GM18907 (cell line): ENCODE measurements at regions not wholly inside any gene's neighbourhood (a gene's known extent, or its start where the extent isn't known, plus 50 kb on each side); places are given as distances from the start of the nearest gene placed in this dataset.
A peak's percentile ranks its signal among the peaks of the same experiment; 100 is the strongest.

Experiments
- ATAC-seq: cut with Tn5 transposase; IDR thresholded peaks from one replicate; pipeline ENCODE4 v1.9.1; 2021; ENCODE audit warnings: mild to moderate bottlenecking, moderate library complexity; ENCODE audit not compliant: unreplicated experiment

DNA sequence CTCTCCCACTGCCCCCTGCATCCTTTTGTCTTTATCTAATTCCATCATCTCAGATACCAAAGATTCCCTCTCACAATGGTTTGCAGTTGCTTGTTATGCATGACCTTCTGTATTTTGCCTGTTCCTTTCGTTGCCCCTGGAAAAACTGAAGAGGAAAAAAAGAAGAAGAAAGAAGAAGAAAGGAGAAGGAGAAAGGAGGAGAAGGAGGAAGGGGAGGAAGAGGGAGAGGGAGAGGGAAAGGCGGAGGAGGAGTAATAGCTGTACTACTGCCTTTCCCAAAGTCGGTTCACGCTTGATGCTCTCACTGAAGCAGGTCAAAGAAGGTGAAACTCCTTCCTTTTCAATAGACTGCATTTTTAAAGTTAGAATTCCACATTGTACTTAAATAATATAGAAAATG, 513.8 kb downstream of the PTPRC start:
- ATAC-seq: no peak

GRCh38 chr1:199155166-199156019, 516.6 kb downstream of the PTPRC start:
- no peak for ATAC-seq

DNA sequence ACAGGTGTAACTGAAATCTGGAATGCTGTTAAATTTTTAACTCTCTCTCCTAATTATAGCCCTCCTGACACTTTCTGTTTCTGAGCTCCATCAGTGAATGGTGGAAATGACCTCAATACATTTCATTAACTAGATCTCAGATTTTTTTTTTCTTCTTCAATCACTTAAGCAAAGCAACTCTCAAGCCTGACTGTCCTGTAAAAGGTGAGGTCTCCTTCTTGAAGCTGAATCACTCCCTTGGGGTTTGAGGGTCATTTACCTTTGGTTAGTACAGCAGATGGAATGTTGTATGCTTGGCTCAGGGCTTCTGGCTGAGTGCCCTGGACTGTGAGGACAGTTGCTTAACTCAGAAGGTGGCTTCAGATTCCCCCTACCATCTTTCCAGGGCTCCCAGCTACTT, 518.7 kb downstream of the PTPRC start:
- ATAC-seq: peak; percentile 64

DNA sequence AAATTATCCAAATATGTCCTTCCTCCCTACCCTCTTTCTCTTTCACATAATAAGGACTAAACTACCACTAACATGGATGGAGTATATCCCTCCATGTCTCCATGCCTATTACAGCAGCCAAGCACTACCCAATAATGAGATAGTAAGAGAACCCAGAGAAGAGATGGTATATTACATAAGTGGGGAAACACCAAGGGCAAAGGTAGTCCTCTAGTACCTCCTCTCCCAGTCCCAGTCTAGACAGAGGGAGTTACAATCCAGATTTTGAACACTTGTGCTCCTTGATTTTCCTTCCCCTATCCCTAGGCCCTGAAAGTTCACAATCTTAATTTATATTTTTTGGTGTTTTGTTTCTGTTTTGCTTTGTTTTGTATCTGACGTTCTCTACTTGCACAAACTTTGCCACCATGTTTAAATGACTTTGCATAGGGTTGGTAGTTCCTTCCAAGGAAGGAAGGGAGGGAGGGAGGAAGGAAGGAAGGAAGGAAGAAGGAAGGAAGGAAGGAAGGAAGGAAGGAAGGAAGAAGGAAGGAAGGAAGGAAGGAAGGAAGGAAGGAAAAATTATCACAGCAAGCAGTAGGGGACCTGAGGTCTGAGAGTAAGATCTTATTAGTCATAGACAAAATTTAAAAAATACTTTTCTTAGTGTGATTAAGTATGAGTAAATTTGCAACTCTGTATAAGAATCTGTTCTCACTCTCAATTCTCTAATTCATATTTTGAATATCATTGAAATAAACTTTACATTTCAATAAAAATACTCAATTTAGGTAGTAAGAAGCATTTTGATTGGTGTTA, 521.9 kb downstream of the PTPRC start:
- ATAC-seq: no peak

DNA sequence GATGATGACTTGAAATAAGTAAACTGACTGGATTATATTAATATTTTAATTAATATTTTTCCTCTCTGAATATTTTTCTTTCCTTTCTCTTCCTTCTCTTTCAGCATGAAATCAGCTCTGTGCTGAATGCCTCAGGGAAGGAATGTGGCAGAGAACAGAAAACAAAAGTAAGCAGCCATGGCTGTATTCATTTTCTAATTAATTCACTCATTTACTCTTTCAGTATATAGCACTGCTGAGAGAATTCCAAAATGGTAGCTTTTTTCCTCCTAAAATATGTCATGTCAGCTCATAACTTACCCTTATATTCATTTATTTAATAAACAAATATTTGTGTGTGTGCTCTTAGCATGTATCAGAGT, 522.5 kb downstream of the PTPRC start:
- ATAC-seq: no peak

DNA sequence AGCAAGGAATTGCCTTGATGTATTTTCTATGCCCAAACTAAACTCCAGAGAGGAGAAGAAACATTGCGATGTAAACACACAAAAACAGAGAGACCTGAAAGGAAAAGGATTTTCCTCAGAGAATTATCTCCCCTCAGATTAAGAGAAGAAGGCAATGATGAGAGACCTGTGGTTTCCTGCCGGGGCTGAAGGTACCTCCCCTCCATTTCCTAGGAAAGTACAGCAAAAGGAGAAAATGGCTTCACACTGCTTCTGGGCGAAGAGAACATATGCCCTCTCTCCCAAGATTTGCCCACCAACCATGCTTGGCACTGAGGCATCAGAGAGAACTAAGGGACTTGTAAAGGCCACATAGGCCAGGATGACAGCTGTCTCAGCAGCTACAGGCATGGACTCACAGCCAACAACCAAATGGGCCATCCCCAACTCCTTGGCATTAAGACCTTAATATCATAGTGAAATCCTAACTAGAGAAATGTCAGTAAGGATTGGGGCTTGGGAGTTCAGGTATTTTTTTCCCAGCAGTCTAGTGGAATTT, 523.0 kb downstream of the PTPRC start:
- no peak for ATAC-seq

DNA sequence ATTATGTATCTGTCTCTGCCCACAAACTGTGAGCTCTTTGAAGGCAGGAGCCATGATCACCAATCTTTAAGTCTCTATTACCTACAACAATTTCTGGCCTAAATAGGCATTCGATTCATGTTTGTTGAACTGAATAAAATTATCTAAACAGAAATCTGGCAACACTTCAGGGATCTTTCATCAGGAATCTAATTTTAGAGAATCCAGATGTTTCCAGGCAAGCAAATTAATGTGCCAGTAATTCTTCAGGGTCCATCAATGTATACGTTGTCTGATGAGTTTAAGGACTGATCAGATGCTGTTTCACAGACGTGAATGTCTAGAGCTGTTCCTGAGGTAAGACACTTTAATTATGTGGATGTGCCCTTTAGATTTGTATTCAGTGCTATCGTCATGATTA, 524.4 kb downstream of the PTPRC start:
- peak; percentile 9 for ATAC-seq

DNA sequence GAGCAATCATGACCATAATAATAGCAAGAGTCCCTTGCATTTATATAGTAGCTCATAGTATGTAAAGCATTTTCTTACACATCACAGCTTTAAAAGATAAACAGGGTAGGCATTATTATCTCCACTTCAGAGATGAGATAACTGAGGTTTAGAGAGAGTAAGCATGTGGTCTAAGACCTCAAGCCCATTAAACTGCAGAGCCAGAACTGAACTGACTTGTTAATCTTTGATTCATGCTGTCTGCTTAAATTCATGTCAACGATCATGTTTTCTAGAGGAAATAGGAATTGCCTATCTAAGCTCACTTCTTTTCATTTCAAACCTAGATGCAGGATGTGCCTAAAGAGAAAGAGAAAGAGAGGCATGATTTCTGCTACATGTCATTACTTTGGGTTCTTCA, 524.8 kb downstream of the PTPRC start:
- peak; percentile 60 for ATAC-seq

- no peak for ATAC-seq
Observed at GRCh38 chr1:199167460-199167859, 528.6 kb downstream of the PTPRC start.

DNA sequence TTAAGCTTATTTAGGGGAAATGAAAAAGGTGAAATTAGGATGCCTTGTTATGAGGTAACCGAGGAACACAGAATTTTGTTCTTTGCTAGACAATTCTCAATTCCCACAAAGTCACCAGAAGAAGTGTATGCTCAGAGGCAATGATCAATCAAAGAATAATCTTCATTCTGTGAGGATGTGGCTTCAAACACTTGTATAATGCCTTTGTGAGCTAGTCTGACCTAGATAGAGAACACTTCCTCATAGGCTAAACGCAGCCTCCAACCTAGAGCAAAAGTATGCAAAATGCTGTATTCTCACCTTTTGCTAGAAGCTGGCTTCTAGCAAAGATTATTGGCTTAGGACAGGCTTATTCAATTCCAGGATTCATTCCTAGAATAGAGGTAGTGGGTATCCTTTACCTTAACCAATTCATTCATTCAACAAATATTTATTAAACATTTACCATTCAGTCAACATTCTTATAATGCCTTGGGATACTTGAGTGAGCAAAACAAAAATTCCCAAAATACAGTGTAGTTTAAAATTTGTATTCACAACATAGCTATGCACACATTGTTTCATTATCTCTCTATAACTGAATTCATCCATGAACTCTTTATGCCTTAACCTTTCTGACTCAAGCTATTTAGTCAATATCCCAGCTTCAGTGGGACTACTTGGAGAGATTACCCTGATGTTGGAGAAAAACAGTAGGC, 530.2 kb downstream of the PTPRC start:
- no peak for ATAC-seq

DNA sequence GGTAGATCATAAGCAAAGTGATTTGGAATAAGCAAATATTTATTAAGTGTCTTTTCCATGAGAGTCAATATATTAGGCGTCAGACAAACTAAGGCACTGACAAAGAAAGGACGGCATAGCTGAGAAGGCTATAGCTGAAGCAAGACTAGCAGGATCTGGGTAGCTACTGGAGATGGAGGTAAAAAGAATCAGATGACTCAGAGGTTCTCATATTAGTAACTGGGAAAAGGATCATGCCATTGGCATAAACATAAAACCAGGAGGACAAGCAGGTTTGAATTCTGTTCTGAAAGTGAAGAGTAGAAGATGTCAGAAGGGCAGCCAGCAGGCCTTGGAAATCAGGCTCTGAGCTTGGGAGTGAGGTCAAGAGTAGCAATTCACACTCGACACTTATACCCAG, 531.9 kb downstream of the PTPRC start:
- ATAC-seq: no peak

GRCh38 chr1:199172171-199173124, 533.6 kb downstream of the PTPRC start:
- ATAC-seq: peak; percentile 20

DNA sequence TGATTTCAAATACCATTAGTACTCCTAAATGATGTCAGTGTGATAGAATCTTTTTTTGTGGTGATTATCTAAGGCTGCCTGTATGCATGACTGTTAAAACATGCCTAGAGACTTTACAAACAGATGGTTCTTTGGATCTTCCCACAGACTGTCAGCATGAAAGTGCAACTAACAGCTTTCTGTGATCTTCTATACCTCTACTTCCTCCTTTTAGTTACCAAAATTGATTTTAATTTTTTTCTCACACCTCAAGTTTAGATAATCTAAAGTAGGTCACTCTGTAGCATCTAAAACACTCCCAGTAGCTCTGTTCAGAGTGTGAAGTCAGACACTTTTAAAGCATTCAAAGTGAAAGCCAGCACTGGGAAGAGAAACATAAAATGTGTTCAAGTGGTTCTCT, 534.5 kb downstream of the PTPRC start:
- ATAC-seq: peak; percentile 96

GRCh38 chr1:199174336-199174735, 535.5 kb downstream of the PTPRC start:
- no peak for ATAC-seq

DNA sequence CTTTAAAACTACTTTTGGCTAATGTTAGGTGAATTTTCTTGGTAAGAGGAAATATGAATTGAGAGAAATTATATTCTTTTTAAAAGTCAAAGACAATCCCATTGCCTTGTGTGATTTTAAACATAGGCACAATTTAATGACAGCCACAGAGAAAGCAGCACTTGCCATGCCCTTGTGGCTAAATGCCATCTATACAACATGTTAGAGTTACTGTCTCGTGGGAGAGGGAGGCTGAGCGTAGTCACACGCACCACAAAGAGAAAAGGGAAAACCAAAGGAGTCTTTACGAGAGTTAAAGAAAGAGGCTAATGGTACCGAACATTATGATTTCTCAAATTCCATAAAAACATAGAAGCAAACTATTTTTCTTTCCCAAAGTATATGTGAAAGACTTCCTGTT, 537.9 kb downstream of the PTPRC start:
- no peak for ATAC-seq

DNA sequence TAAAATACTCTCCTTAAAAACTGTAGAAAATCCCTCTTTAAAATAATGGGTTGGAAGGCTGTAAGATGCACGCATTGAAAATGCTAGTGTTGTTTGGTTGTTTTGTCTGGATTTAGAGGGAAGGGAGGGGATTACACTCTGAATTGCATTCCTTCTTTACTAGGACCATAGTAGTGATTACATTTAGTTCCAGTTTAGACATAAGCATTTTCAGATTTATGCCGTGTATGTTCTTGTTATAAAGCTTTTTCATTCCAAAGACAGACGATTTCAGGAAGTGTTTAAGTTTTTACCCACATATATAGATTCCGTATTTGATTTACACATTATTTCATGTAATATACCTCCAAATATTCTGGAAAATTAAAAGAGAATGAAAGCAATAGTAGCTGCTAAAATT, 538.4 kb downstream of the PTPRC start:
- no peak for ATAC-seq

DNA sequence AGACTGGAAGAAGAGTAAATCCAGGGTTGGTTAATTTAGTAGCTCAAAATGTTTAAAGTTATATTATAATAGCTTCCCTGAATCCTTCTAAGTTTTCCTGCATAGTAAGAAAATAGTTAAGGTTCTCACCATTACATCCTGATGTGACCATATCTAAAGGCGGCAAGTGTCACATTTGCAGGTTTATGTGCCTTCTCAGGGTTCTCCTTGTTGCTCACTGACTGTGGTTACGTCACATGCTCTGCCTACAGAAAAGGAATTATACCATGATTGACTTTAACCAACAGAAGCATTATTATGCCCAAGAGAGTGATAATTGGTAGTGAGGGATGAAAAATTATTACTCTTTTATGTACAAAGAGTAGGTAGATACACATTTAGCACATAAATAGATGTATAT, 539.8 kb downstream of the PTPRC start:
- ATAC-seq: no peak

DNA sequence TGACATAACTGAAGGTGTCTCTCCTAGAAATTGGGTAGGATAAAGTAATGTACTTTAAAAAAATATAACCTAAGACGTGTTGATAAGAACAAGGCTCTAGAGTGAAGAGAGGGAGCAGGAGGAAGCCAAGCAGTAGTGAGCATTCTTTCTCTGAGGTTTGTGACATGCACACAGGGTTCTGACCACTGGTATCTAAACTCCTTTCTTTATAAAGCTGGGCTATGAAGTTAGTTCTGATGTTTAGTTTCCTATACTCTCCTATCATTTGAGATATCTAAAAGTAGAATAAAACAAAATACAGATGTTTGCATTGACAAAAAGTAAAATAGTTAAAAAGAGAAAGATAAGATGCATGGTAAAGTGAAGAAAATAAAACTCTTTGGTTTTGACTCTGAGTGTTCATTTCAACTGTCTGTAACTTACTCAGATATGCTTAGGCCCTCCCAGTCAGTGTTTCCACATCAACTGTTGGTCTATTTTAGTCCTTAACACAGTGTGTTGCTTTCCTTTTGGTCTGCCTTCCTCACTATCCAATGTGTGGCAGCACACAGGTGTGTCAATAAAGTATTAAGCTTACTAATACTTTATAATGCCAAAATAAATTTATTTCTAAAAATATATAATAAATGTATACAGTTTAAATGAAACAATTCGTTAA, 543.5 kb downstream of the PTPRC start:
- ATAC-seq: no peak

DNA sequence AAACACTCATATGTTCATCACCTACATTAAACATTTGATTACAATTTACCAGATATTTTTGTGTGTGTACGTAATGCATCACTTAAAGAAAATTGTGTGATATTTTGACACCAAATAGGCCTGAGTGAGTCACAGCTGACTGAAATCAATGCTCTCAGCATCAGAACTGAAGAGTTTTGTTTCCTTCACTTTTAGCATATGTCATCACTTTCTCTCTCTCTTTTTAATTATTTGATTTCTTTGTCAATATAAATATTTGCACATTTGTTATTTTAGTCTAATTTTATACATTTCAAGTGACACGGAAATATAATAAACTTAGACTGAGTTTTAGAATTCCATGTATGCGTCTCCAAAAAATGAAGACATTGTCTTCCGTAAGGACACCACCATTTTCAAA, 545.3 kb downstream of the PTPRC start:
- no peak for ATAC-seq

- ATAC-seq: no peak
Observed at GRCh38 chr1:199194862-199195261, 556.0 kb downstream of the PTPRC start.
